ENCODE measurements at regions not wholly inside any gene's neighbourhood (a gene's known extent, or its start where the extent isn't known, plus 50 kb on each side); places are given as distances from the start of the nearest gene placed in this dataset.

DNA sequence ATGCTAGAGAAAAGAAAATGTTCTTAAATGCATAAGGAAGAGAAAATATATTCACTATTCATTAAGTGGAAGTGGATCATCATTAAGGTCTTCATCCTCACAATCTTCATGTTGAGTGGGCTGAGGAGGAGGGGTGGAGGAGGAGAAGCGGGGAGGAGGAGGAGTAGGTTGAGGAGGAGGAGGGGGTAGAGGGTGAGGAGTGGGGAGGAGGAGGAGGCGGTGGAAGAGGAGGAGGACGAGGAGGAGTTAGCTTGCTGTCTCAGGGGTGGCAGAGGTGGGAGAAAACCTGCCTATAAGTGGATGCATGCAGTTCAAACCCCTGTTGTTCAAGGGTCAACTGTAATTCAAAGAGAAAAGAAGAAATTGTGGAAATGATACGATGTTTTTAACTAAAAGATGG is 71.6 kb downstream of the MYEOV start:
- DNase-seq (ENCODE audit: low spot score) = no peak

DNA sequence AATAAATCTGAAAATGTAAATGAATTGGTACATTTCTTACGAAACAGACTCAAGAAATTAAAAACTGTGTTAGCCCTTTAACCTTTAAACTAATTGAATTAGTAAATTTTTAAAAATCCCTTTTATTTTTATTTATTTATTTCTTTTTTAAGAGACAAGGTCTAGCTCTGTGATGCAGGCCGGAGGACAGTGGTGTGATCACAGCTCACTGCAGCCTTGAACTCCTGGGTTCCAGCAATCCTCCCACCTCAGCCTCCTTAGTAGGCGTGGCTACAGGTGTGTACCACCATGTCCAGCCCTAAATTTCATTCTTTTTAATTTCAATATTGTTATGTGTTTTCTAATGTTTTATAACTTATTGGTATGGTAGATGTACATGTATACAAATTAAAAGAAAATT is 72.6 kb downstream of the MYEOV start:
- no peak for DNase-seq (ENCODE audit: low spot score)

DNA sequence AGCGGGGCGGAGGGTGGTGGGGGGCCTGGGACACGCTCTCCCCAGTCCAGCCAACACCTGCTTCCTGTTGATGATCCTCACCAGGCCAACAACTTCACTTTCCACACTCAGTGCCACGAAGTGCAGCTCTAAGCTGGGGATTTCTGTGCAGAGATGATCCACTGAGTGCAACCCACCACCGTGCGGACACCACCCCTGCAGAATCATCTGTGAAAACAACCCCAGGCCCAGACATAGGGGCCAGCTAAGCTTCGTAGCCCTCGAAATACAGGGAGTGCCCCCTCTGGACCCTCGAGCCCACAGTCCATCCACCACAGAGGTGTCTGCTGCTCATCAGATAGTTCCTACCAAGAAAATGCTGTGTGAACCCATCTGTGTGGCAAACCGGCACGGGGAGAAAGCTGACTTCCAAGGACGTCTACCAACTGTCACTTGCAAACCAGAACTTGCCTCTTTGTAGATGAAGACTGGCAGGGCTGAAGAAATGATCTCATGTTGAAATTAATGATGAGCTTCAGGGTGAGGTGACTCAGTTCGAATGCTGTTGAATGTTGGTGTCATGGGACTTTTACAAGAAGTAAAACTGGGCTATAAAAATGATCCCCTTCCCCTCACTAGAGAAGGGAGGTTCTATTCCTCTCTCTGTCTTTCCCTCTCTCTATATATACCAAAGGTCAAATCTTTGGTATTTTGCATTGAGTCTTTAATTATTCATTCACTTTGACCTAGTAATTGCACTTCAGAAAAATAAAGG is 73.4 kb downstream of the MYEOV start:
- DNase-seq (ENCODE audit: low spot score) = no peak

DNA sequence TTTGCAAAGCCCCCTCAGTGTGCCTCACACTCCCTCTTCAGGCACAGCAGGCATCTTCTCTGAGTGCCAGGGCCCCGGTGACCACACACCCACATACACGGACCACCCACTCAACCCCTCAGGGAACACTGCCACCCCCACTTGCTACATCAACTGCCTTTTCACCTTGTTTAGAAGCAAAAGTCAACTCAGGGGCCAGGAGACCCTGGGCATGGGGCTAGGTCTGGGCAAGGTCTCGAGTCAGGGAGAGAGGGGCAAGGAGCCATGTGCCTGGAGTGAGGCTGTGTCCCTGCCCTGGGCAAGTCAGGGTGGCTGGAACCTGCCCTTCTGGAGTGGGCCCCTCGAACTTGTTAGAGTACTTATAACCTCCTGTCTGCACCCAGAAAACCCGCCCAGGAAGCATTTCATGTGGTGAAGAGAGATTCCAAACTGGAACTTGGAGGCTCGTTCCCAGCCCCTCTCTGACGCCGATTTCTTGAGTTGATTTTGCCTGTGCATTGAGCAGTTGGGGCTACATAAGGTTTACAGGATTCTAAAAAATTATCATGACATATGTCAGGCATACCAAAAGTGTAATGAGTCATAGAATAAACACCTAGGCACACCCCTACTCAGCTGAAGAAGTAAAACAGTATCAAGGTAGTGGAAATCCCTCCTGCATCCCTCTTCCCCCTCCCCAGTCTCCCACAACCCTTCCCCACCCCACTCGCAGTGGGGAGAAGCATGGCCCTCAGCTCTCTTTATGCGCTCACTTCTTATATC is 74.3 kb downstream of the MYEOV start:
- DNase-seq (ENCODE audit: low spot score) = no peak

DNA sequence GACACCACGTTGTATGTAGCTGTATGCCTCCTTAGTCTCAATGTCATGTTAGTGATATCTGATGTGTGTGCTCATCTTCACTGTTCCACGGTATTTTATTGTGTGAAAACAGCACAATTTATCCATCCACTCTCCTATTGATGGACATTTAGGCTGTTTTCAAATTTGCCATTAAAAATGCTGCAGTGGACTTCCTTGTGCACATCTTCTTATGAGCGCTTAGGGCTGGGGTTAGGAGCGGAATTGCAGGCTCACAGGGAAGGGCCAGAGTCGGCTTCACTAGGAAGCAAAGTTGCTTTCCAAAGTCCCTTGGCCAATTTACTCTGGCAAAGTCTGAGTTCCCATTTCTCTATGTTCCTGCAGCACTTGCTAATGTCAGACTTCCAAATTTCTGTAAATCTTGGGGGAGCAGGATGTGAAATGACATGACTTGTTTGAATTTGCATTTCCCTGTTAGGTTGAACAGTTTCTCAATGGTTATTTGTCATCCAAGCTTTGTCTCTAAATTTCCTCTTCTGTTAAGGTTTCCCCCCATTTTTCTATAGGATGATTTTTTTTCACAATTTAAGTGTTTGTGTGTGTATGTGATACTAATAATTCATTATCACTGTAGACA is 75.4 kb downstream of the MYEOV start:
- no peak for DNase-seq (ENCODE audit: low spot score)

DNA sequence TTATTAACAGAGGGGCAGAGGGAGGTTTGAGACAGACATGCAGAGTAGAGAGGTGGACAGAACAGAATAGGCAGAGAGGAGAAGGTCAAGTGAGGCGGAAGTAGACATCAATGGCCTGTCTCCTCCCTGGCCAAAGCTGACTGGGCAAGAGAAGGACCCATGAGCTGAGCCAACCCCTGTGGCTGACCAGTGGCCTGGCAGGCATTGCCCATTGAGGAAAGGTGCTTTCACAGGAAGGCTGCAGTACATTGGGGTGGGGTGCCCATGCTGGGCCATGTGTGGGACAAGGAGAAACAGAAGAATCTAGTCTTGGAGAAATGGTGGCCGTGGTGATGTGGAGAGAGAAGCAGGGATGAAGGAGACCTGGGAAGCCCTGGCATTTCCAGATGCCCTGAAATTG is 76.0 kb downstream of the MYEOV start:
- DNase-seq (ENCODE audit: low spot score) = no peak

DNA sequence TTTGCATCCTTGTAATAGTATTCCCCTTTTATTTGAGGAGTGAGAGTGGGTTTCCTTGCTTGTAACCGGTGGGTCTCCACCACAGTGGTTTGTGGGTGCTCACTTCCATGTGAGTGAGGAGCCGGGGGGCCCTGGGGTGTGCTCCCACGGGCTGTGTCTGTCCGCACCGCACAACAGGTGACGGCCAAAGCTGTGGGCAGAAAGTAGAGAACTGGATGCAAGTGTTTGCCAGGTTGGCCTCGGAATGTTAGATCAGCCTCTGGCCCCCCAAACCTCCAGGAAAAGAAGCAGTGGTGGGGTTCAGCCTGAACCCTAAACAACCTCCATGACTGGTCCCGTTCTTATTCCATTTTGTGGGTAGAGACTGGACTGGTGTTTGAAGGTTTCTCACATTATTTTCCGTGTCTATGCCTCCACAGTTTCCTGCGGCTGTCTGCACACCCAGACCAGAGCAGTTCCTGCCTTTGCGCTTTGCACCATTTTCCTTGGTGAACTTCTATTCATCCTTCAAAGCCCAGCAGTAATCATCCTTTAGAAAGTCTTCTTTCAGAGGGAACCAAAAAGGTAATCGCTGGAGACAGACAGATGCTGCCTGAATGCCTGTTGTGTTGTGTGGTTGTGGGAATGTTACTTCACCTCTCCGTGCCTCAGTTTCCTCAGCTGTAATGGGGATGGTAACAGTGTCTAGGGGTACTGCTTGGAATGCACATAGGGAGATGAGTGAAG is 77.2 kb downstream of the MYEOV start:
- no peak for DNase-seq (ENCODE audit: low spot score)

DNA sequence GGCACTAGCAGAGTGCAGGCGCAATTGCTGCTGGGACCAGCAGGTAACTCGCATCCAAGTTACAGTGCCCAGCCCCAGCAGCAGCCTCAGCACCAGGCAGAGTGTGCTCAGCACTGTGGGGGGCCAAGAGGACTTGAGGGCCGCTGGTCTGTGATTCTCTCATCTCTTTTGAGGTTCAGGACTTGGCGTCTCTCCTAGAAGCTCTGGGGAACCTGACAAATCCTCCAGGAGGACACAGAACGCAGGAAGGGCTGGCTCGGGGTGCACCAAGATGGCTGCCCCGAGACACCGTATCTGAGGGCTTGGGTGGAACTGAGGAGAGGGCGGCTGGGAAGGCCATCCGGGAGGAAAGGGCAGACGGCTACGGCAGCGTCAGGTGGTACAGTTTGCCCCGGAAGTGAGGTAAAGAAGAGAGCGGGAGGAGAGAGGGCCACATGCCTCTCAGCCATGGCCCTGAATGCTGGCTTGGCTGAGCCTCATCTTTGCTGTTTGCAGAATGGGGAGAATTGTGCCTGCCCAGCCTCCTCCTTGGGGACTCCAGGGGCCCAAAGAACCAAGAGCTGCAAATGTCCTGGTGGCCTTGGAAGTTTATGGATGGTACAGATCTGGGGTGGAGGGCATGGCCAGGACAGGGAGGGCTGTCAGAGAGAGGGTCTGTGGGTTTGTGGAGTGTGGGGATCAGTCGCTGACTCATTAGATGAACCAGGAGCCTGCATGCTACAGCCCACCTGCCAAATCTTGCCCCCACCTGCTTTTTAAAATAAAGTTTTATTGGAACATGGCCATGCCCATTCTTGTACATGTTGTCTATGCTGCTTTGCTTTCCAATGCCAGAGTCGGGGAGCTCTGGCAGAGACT is 78.0 kb downstream of the MYEOV start:
- no peak for DNase-seq (ENCODE audit: low spot score)

DNA sequence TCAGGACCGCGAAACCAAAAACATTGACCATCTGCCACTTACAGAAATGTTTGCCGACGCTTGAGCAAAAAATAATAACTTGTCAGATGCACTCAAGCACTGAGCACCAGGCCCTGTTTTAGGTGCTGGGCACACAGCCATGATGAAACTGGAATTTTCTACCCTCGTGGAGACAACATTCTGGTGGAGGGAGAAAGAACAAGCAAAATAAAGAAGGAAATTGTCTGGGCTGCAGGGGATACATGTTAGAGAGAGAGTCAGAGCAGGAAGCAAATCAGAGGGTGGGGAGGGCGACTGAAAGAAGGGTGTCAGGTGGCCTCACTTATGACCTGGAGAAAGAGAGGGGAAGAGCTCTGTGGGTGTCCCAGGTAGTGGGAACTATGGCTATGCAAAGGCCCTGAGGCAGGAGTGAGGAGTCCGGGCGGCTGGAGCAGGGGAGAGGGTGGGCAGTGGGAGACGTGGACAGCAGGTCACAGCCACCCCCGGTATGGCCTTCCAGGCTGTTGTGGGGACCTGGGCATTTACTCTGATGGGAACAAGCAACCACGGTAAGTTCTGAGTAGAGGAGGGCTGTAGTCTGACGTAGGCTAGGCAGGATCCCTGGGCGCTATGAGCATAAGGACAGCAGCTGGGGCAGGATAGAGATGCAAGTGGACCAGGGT is 78.8 kb downstream of the MYEOV start:
- no peak for DNase-seq (ENCODE audit: low spot score)

DNA sequence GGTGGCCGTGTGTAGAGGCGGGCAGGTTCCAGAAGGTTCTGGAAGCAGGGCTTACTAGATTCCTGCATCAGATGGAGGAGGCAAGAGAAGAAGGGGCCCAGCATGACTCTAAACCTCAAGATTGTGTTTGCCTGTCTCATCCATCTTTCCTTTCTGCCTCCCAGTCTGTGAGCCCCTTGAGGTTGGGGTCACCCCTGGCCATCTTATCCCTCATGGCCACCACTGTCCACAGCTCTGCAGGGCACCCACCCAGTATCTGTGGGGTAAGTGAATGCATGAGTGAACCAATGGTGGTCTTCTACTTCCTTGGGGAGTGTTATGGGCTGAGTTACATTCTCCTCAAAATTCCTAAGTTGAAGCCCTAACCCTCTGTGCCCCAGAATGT is 79.3 kb downstream of the MYEOV start:
- DNase-seq (ENCODE audit: low spot score) = no peak

DNA sequence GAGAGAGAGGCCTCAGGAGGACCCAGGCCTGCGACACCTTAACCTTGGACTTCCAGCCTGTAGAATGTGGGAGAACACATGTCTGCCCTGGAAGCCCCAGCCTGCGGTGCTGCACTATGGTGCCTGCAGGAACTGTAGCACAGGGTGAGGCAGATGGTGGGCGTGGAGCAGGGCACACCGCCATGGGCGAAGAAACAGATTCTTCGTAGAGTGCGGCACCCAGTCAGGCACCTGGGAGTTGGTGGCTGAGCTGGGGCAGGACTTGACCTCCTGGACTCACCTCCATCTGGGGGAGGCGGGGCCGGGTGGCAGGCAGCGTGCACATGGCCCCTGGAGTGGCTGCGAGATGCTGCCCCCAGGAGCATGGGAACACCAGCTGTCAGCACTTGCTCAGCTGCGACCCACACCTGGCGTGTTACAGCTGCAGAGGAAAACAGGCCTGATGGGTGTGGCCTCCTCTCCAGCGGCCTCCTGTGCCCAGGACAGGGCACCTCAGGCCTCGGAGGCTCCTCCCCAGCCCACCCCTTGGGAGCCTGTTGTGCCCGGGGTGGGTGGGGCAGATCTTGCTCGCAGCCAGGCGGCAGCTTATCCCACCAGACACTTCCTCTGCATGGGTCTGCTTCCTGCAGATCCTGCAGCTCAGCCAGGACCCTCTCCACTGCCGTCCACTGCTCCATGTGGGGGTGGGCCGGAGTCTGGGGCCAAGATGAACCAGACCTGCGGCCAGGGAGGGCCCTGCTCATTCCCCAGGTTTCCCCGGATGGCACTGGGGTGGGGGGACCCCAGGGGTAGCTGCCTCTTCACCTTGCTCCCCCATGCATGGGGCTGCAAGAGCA is 80.4 kb downstream of the MYEOV start:
- DNase-seq (ENCODE audit: low spot score) = no peak

DNA sequence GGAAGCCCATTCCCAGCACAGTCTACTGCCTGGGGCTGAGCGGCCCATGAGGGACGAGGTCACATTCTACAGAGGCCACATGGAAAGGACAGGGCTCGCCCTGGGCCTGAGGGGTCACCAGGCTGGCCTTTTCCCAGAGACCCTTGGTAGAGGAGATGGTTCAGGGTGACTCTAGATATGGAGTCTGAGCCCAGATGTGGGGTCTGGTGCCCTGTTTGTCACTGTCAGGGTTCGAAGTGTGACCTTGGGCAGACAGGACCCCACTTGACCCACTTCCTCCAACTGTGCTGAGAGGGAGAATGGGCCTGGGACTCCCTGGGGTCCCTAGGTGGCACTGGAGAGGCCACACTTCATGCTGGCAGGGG is 81.0 kb downstream of the MYEOV start:
- DNase-seq (ENCODE audit: low spot score) = no peak

DNA sequence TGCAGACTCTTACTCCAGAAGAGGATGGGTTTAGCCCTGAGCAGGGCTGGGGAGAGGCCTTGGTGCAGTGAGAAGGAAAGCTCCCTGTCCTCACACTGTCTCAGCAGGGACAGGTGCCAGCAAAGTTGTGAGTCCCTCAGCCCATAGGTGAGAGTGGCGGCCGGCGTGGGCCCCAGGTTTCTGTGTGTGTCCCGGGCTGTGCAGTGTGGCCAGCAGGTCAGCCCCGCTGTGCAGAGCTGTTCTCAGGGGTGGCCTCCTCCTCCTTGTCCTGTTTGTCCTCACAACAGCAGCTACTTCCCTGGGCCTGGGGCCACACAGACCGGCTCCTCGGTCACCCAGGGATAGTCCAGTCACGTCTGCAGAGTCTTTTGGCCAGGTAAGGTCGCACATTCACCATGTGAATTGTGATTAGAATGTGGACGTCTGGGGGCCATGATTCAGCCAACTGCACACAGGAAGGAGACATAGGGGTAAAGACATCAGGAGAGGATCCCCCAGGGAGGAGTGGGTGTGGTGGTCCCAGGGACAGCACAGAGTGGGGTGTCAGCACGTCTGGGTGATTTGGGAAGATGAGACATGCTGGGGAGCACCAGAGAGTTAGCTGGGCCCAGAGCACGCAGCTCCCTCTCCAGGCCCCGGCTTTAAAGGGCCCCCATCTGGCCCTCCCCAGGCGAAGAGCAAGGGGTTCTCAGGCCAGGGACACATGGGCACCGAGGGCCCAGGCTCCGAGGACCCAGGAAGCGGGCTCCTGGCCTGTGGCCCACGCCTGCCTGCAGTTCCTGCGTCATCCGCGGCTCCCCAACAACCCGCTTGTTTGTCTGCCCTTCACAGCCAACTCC is 81.6 kb downstream of the MYEOV start:
- no peak for DNase-seq (ENCODE audit: low spot score)

DNA sequence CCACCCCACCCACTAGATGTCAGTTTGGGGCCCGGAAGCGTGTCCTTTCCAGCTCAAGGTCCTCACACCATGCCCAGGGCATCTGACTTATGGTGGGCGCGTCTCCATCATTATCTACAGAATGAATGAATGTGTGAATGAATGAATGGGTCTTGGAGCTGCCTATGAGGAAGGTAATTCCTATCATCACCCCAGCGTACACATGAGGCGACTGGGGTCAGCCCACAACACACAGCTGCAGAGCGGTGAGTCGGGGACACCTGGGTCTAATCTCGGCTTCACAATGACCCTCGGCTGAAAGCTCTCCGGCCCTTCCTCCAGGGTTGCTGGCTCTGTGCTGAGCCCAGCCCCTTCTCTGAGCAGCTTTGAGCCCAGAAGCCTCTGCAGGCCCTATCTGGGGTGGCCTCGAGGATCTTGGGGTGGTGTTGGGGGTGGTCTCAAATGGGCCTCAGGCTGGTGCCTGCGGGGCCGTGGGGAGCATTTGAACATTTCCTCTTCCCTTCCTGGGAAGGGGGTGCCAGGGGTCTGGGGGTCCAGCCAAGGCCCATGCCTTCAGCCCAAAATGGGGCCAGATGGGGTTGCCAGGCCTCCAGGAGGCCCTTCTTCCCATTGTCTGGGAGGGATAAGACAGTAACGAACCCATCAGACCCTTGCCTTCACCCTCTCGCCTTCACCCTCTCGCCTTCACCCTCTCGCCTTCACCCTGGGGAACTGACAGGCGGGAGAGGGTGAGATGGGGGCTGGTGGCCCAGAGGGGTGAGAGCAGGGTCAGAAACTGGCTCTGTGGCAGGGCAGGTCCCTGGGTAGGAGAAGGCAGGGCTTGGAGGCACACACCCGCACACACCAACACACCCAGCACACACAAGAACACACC is 82.4 kb downstream of the MYEOV start:
- no peak for DNase-seq (ENCODE audit: low spot score)

DNA sequence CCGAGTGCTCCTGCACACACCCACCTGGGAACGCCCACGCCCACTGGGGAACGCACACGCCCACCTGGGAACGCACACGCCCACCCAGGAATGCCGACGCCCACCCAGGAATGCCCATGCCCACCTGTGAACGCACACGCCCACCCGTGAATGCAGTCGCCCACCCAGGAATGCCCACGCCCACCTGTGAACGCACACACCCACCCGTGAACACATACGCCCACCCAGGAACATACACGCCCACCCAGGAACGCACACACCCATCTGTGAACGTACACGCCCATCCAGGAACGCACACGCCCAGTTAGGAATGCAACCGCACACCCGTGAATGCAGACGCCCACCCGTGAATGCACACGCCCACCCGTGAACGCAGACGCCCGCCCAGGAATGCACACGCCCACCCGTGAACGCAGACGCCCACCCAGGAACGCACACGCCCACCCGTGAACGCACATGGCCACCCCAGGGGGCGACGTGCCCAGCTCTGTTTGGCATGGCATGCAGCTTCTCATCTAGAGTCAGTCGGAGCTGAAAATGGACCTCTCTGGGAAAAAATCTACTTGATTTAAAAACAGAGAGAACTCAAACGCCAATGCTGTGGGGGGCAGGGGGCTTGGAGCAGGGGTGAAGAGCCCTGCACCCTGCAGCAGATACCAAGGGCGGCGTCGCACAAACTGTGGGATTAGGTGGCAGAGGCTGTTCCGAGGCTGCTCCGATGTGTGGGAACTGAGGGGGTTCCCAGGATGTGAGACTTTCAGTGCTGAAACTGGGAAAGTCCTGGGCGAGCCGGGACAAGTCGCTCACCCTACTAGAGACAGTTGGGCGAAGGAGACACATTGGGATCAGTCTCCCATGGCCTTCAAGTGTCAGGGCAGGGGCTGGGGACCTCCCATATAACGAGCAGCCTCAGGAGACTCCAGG is 83.3 kb downstream of the MYEOV start:
- no peak for DNase-seq (ENCODE audit: low spot score)

DNA sequence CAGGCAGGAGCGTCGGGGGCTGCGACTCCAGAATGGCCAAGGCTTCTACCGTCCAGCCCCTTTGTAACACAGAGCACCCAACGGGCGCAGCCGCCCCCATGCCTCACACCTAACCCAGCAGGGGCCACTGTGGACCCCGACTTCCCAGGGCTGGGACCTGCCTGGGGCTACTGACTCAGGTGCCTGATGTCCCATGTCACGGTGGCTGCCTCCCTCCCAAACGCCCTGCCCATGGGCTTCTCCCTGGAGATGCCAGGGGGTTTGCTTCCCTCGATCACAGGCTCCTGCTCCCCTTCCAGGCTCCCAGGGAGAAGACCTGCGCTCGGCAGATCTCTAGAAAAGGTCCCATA is 84.0 kb downstream of the MYEOV start:
- DNase-seq (ENCODE audit: low spot score) = no peak

Measured in RKO (cell line).